ENCODE measurements at regions not wholly inside any gene's neighbourhood (a gene's known extent, or its start where the extent isn't known, plus 50 kb on each side); places are given as distances from the start of the nearest gene placed in this dataset.

DNA sequence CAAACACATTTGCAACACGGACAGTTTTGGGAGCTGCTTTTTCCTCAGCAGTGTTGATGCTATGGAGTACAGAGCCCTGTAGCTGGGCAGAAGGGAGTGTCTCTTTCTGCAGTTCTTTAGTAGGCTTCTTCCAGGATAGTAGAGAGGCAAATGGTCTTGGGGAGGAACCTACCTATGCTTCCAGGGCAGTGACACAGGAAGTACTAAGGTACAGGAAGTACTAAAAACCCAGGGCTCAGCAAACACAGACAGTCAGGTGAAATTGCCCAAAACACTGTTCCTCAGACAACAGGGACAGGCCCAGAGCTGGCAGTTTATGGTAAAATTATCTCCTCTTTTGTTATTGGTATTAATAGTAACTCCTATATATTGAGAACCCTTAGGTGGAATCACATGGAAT is 217.6 kb downstream of the TTC8 start:
- TF ChIP-seq CTCF (IDR thresholded peaks at IDR 0.05; ENCODE audit: borderline replicate concordance, extremely low read depth, low read length, poor library complexity, severe bottlenecking): no peak
- no peak for TF ChIP-seq EZH2 (IDR thresholded peaks at IDR 0.05; ENCODE audit: borderline replicate concordance, low read depth, low read length, severe bottlenecking)

Data from DND-41 (cell line).